ENCODE measurements at regions not wholly inside any gene's neighbourhood (a gene's known extent, or its start where the extent isn't known, plus 50 kb on each side); places are given as distances from the start of the nearest gene placed in this dataset.

- Histone ChIP-seq H3K27me3 (replicated peaks in 1 of 4; ENCODE audit: control insufficient read depth in 3 of 4, extremely low read depth in 1 of 4, insufficient read depth in 3 of 4, low read length in 3 of 4) (no peaks in the 10 kb centered on the region), H3K23ac (ENCODE audit: insufficient read length) (no peak overlapping the region), H2BK12ac (ENCODE audit: low read depth, low read length) (no peak overlapping the region), H2BK20ac (ENCODE audit: low read length) (no peak overlapping the region), H3K18ac (ENCODE audit: extremely low read depth, low read length) (no peak overlapping the region), H3K79me2 (ENCODE audit: control insufficient read depth in 1 of 2, insufficient read depth in 2 of 2, low read length in 2 of 2) (no peaks in the 10 kb centered on the region), H2AK5ac (ENCODE audit: low read depth, low read length) (no peak overlapping the region), H3K23me2 (ENCODE audit: low read depth, low read length) (no peaks in the 10 kb centered on the region), H3K79me1 (ENCODE audit: low read depth, low read length) (no peaks in the 10 kb centered on the region), H4K8ac (ENCODE audit: extremely low read depth, insufficient read depth, low read length) (no peak overlapping the region), H3K27ac (ENCODE audit: low read depth, low read length) (no peak overlapping the region), H3K56ac (replicated peaks; ENCODE audit: insufficient read length, low read depth, low read length) (no peak overlapping the region), H4K91ac (replicated peaks; ENCODE audit: insufficient read length, low read length) (no peak overlapping the region), H3K36me3 (ENCODE audit: control insufficient read depth in 2 of 4, insufficient read depth in 4 of 4, low read length in 3 of 4) (peaks cover 0 to 4% (median 0%) of the 10 kb centered on the region in 4 experiments; a peak in 2 of 8 replicates), H3K4me3 (ENCODE audit: extremely low read depth in 1 of 4, insufficient read depth in 2 of 4, low read depth in 3 of 4, low read length in 4 of 4) (no peak overlapping the region), H4K20me1 (replicated peaks in 1 of 2; ENCODE audit: control insufficient read depth in 1 of 2, insufficient read depth in 2 of 2, low read length in 2 of 2) (no peaks in the 10 kb centered on the region), H4K5ac (ENCODE audit: insufficient read length, low read depth, low read length) (no peak overlapping the region), H2AFZ (ENCODE audit: low read length) (no peak overlapping the region), H3K4me1 (replicated peaks in 1 of 4; ENCODE audit: control insufficient read depth in 3 of 4, insufficient read depth in 4 of 4, low read length in 3 of 4) (no peaks in the 10 kb centered on the region), H2BK5ac (ENCODE audit: low read depth, low read length) (no peak overlapping the region), H3K14ac (ENCODE audit: insufficient read length) (no peak overlapping the region), H3K9ac (replicated peaks in 1 of 4; ENCODE audit: extremely low read depth in 1 of 4, low read depth in 3 of 4, low read length in 3 of 4) (no peak overlapping the region), H2BK15ac (ENCODE audit: low read length) (no peak overlapping the region), H3K4me2 (ENCODE audit: insufficient read depth in 1 of 2, low read depth in 2 of 2, low read length in 2 of 2) (no peak overlapping the region), H3K4ac (replicated peaks; ENCODE audit: insufficient read length, low read depth, low read length) (no peak overlapping the region), H3K9me3 (ENCODE audit: insufficient read depth in 2 of 2, low read depth in 1 of 2, low read length in 1 of 2) (peaks cover 8 to 11% of the 10 kb centered on the region in 2 experiments; a peak in 3 of 4 replicates), H2BK120ac (replicated peaks; ENCODE audit: low read depth, low read length) (no peak overlapping the region)
- ChIA-PET POLR2A (ENCODE audit: partially characterized antibody) (no interaction called here), CTCF (ENCODE audit: partially characterized antibody) (no interaction called here)
- FAIRE-seq (no peak), DNase-seq (ENCODE audit: low read depth in 1 of 2, low spot score in 2 of 2) (no peak)
- 96% methylated on average over 3 of the region's 3 CpGs; no CpG with 5 or more reads in 1 of the 2 experiments for WGBS, 2 experiments (ENCODE audit: extremely low coverage in 1 of 2, insufficient coverage in 1 of 2, insufficient read length in 1 of 2, insufficient replicate concordance in 2 of 2, low coverage in 1 of 2, low lambda C conversion rate in 2 of 2, missing lambda C conversion rate in 1 of 2)
- TF ChIP-seq, protein P1, sequence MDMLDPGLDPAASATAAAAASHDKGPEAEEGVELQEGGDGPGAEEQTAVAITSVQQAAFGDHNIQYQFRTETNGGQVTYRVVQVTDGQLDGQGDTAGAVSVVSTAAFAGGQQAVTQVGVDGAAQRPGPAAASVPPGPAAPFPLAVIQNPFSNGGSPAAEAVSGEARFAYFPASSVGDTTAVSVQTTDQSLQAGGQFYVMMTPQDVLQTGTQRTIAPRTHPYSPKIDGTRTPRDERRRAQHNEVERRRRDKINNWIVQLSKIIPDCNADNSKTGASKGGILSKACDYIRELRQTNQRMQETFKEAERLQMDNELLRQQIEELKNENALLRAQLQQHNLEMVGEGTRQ (IDR thresholded peaks at IDR 0.05; ENCODE audit: low read length) = no peak
Observed at GRCh38 chr4:71906096-71906495, 122.2 kb upstream of the GC start.
